HepG2 (cell line): ENCODE measurements at regions not wholly inside any gene's neighbourhood (a gene's known extent, or its start where the extent isn't known, plus 50 kb on each side); places are given as distances from the start of the nearest gene placed in this dataset.

Experiments
- ATAC-seq: fragments of 200-7000 bp; cut with Tn5 transposase; 3 replicates; pipeline ENCODE4 v1.9.1; 2020; ENCODE audit warnings: mild to moderate bottlenecking, moderate library complexity
- BruUV-seq: library from RNA; stranded (reverse); fragments of 400-500 nt; replicated peaks from 2 replicates; lab custom pipeline; 2021; lab: Mats Ljungman, UMichigan
- CTCF ChIA-PET: fragments of 300-600 bp; formaldehyde crosslinking; extraction: SDS; loops from one replicate; lab custom pipeline; 2021; ENCODE audit warnings: low total read pairs, inconsistent platforms, low intra/inter-chr PET ratio; lab: Yijun Ruan, JAX
- POLR2A ChIA-PET: fragments of 350-600 bp; sonication (Branson Sonifier 250); formaldehyde crosslinking; loops from one replicate; lab custom pipeline; 2020; ENCODE audit warnings: antibody characterized with exemption, inconsistent platforms; lab: Yijun Ruan, JAX
- DNase-seq: peaks from one replicate; pipeline ENCODE4 v3.0.0-alpha.2; 2015; ENCODE audit warnings: low spot score
- FAIRE-seq: peaks from 3 replicates; lab custom pipeline; 2011; peaks lifted over from hg19 to GRCh38; lab: Jason Lieb, UNC
- H2AFZ ChIP-seq: one replicate; pipeline ENCODE4 v1.6.1; 2011; ENCODE audit warnings: low read length, inconsistent platforms
- H3K27ac ChIP-seq: fragments of 300-600 bp; 3 replicates; pipeline ENCODE4 v1.8.0; 2011; ENCODE audit warnings: mixed run types, mild to moderate bottlenecking, mixed read lengths, low read length, inconsistent platforms; ENCODE audit not compliant: insufficient read depth; ENCODE audit errors: extremely low read length
- H3K27me3 ChIP-seq, 2 experiments: fragments of 200-600 bp in 1 of 2; 2 replicates in 1 of 2; 3 replicates in 1 of 2; pipeline versions ENCODE4 v1.6.0 to v1.8.0; 2011; ENCODE audit warnings: low read length in 2 of 2, mild to moderate bottlenecking in 2 of 2, moderate library complexity in 2 of 2, inconsistent platforms in 1 of 2; ENCODE audit not compliant: insufficient read depth in 2 of 2, control insufficient read depth in 1 of 2
- H3K36me3 ChIP-seq, 2 experiments: fragments of 200-600 bp in 1 of 2; replicated peaks in 1 of 2; 2 replicates in 1 of 2; 3 replicates in 1 of 2; pipeline versions ENCODE4 v1.5.1 to v1.8.0; 2011; ENCODE audit warnings: low read length in 2 of 2, inconsistent platforms in 1 of 2; ENCODE audit not compliant: insufficient read depth in 2 of 2, control insufficient read depth in 1 of 2
- H3K4me1 ChIP-seq: 2 replicates; pipeline ENCODE4 v1.5.1; 2012; ENCODE audit warnings: low read length, inconsistent platforms; ENCODE audit not compliant: insufficient read depth
- H3K4me2 ChIP-seq: 2 replicates; pipeline ENCODE4 v1.6.0; 2011; ENCODE audit warnings: low read depth, low read length, inconsistent platforms
- H3K4me3 ChIP-seq, 3 experiments: fragments of 200-600 bp in 1 of 3; sonication (generic), shearing (Covaris generic) in 1 of 3; replicated peaks in 1 of 3; 2 replicates each; pipeline ENCODE4 v1.5.1; 2011 to 2016; ENCODE audit warnings: low read length in 3 of 3, inconsistent platforms in 2 of 3, low read depth in 2 of 3, mild to moderate bottlenecking in 2 of 3, control low read depth in 1 of 3, mixed read lengths in 1 of 3; ENCODE audit not compliant: insufficient read depth in 1 of 3
- H3K79me2 ChIP-seq: one replicate; pipeline ENCODE4 v1.6.1; 2011; ENCODE audit warnings: low read length, inconsistent platforms; ENCODE audit not compliant: insufficient read depth
- H3K9ac ChIP-seq: 2 replicates; pipeline ENCODE4 v1.6.0; 2011; ENCODE audit warnings: mild to moderate bottlenecking, low read depth, low read length, inconsistent platforms; ENCODE audit not compliant: insufficient read depth
- H3K9me3 ChIP-seq: 2 replicates; pipeline ENCODE4 v1.5.1; 2012; ENCODE audit warnings: mild to moderate bottlenecking, low read length
- H4K20me1 ChIP-seq: 2 replicates; pipeline ENCODE4 v1.6.0; 2011; ENCODE audit warnings: inconsistent platforms, mild to moderate bottlenecking, low read length, moderate library complexity; ENCODE audit not compliant: insufficient read depth
- FOXM1 ChIP-seq: sonication (generic); formaldehyde crosslinking; IDR thresholded peaks from 2 replicates; pipeline ENCODE4 v1.5.0; 2020; ENCODE audit warnings: missing genetic modification reagents
- HNF4A ChIP-seq: sonication (generic); formaldehyde crosslinking; IDR thresholded peaks from 2 replicates; pipeline ENCODE4 v1.4.0; 2020; ENCODE audit warnings: missing genetic modification reagents
- NBN ChIP-seq: fragments of 450-650 bp; conservative IDR thresholded peaks from 2 replicates; pipeline ENCODE4 v1.6.1; 2017
- PAX8 ChIP-seq: sonication (generic); formaldehyde crosslinking; IDR thresholded peaks from 2 replicates; pipeline ENCODE4 v1.8.0; 2022; ENCODE audit warnings: mild to moderate bottlenecking, missing genetic modification reagents, borderline replicate concordance
- RBAK ChIP-seq: sonication (generic); formaldehyde crosslinking; IDR thresholded peaks from 2 replicates; pipeline ENCODE4 v1.5.1; 2020; ENCODE audit warnings: mild to moderate bottlenecking, missing genetic modification reagents
- SP2 ChIP-seq: sonication (generic); formaldehyde crosslinking; IDR thresholded peaks from 2 replicates; pipeline ENCODE4 v1.5.1; 2020; ENCODE audit warnings: mild to moderate bottlenecking, missing genetic modification reagents
- SYNCRIP ChIP-seq: fragments of 200-400 bp; formaldehyde crosslinking; IDR thresholded peaks from 2 replicates; pipeline ENCODE4 v1.6.1; 2018; ENCODE audit warnings: mild to moderate bottlenecking, low read depth, low read length; ENCODE audit not compliant: insufficient read depth
- TCF7L2 ChIP-seq: IDR thresholded peaks from 2 replicates; pipeline ENCODE4 v1.6.1; 2011; ENCODE audit warnings: mild to moderate bottlenecking, low read depth, low read length, moderate library complexity
- ZBTB38 ChIP-seq: sonication (generic); formaldehyde crosslinking; IDR thresholded peaks from 2 replicates; pipeline ENCODE4 v1.5.1; 2020; ENCODE audit warnings: mild to moderate bottlenecking, missing genetic modification reagents
- ZNF224 ChIP-seq: sonication (generic); formaldehyde crosslinking; IDR thresholded peaks from 2 replicates; pipeline ENCODE4 v1.5.0; 2020; ENCODE audit warnings: mild to moderate bottlenecking, missing genetic modification reagents
- ZNF747 ChIP-seq: sonication (generic); formaldehyde crosslinking; IDR thresholded peaks from 2 replicates; pipeline ENCODE4 v1.8.1; 2023; ENCODE audit warnings: missing genetic modification reagents, mild to moderate bottlenecking, borderline replicate concordance
- WGBS: methylation state at CpG from one replicate; pipeline ENCODE4 v1.1.6; 2017; ENCODE audit warnings: low lambda C conversion rate; 5-methylcytosine and 5-hydroxymethylcytosine counted together
- in situ Hi-C: cut with HindIII; loops from 2 replicates; pipeline ENCODE4 v1.10.0; 2017; ENCODE audit warnings: low pct_unique_long_range_greater_than_20kb; ENCODE audit not compliant: extremely low pct_ligation_motif_present
- intact Hi-C: fragments of 100-400 bp; cut with micrococcal nuclease; formaldehyde crosslinking; loops from one replicate; pipeline ENCODE4 v1.10.0; 2022; ENCODE audit not compliant: unreplicated experiment
- TF ChIP-seq, protein P1 (sequence below): IDR thresholded peaks from 2 replicates; pipeline ENCODE4 v1.6.1; 2016; ENCODE audit warnings: missing compliant biosample characterization, missing genetic modification reagents, borderline replicate concordance
- TF ChIP-seq, protein P2 (sequence below): sonication (generic); formaldehyde crosslinking; IDR thresholded peaks from 2 replicates; pipeline ENCODE4 v1.4.0; 2020; ENCODE audit warnings: missing genetic modification reagents, borderline replicate concordance
- TF ChIP-seq, protein P3 (sequence below): IDR thresholded peaks from 2 replicates; pipeline ENCODE4 v1.6.1; 2012; ENCODE audit warnings: low read depth, low read length, improper control_type of control experiment

DNA sequence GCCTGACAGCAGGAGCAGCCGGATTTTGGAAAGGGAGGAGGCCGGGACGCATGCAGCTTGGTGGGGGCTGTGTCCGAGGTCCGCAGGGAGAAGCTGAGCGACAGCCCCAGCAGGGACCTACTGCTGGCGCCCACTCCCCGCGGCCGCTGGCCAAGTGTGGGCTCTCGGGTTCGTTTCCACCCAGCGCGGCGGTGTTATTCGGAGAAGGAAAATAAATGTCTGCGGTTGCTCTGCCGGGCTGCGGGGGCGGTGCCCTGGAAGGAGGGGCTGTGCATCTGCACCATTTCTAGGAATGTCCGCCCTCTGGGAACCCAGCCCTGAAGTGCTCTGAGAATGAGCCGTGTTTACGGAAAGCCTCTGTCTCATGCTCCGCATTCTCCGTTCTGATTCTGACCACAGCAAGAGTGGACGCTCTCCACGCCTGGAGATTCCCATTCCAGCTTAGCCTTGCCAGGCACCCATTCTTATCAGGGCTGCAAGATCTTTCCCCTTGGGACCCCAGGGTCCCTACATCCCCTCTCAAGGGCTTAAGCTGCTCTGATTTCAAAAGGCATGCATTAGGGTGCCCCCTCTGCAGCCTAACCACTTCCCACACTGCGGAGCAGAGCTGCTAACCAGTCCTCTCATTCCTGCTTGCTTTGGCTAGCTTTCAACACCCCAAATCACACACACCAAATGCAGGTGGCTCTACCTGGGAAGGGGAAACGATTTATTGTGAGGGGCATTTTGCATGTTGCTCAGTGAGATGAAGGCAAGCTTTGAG is 256.6 kb upstream of the GLI3 start (continued):
- TF ChIP-seq, protein P1, sequence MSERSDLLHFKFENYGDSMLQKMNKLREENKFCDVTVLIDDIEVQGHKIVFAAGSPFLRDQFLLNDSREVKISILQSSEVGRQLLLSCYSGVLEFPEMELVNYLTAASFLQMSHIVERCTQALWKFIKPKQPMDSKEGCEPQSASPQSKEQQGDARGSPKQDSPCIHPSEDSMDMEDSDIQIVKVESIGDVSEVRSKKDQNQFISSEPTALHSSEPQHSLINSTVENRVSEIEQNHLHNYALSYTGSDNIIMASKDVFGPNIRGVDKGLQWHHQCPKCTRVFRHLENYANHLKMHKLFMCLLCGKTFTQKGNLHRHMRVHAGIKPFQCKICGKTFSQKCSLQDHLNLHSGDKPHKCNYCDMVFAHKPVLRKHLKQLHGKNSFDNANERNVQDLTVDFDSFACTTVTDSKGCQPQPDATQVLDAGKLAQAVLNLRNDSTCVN = no peak
- TF ChIP-seq, protein P2, sequence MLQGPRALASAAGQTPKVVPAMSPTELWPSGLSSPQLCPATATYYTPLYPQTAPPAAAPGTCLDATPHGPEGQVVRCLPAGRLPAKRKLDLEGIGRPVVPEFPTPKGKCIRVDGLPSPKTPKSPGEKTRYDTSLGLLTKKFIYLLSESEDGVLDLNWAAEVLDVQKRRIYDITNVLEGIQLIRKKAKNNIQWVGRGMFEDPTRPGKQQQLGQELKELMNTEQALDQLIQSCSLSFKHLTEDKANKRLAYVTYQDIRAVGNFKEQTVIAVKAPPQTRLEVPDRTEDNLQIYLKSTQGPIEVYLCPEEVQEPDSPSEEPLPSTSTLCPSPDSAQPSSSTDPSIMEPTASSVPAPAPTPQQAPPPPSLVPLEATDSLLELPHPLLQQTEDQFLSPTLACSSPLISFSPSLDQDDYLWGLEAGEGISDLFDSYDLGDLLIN (CRISPR knock-in tag) = no peak
- TF ChIP-seq, all 625 proteins: peak for 0

DNA sequence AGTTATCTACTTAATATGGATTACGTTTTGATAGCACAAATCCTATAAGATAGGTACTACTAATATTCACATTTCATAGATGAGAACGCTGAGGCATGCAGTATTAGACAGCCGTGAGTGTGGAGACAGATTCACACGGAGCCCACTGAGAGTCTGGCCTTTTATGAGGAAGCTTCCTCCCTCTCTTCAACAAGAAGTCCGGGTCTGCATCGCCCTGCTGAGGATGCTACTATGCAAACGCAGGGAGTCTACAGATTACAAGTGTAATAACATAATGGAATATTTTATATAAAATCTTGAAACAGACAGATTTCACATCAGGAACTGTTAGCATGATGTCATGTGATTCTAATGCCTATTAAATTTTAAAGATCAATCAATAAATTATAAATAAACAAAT is 255.9 kb upstream of the GLI3 start:
- 1% methylated on average over 7 of the region's 7 CpGs for WGBS
- no peak overlapping the region for H3K9ac ChIP-seq
- intact Hi-C loops = no loop called here

More for the DNA sequence above, 255.9 kb upstream of the GLI3 start:
- H2AFZ ChIP-seq = no peak overlapping the region
- H4K20me1 ChIP-seq = no peaks in the 10 kb centered on the region
- FAIRE-seq = no peak
- H3K27ac ChIP-seq = no peak overlapping the region
- POLR2A ChIA-PET = no interaction called here
- no peak for ATAC-seq
- BruUV-seq = no TSS peak
- no peaks in the 10 kb centered on the region for H3K27me3 ChIP-seq
- H3K4me1 ChIP-seq = no peaks in the 10 kb centered on the region
- H3K4me3 ChIP-seq = no peak overlapping the region
- no peaks in the 10 kb centered on the region; the same call in 1 of the 2 replicates for H3K9me3 ChIP-seq
- in situ Hi-C loops = no loop called here
- H3K36me3 ChIP-seq = no peaks in the 10 kb centered on the region
- no peaks in the 10 kb centered on the region for H3K79me2 ChIP-seq
- CTCF ChIA-PET = no interaction called here
- H3K4me2 ChIP-seq = no peak overlapping the region
- TF ChIP-seq ZBTB38 (CRISPR knock-in tag) (no peak), SP2 (CRISPR knock-in tag) (no peak), PAX8 (CRISPR knock-in tag) (no peak), NBN (no peak), SYNCRIP (no peak), TCF7L2 (no peak), ZNF747 (CRISPR knock-in tag) (no peak), FOXM1 (CRISPR knock-in tag) (no peak), HNF4A (CRISPR knock-in tag) (no peak), ZNF224 (CRISPR knock-in tag) (no peak), RBAK (CRISPR knock-in tag) (no peak)
- TF ChIP-seq, protein P3, sequence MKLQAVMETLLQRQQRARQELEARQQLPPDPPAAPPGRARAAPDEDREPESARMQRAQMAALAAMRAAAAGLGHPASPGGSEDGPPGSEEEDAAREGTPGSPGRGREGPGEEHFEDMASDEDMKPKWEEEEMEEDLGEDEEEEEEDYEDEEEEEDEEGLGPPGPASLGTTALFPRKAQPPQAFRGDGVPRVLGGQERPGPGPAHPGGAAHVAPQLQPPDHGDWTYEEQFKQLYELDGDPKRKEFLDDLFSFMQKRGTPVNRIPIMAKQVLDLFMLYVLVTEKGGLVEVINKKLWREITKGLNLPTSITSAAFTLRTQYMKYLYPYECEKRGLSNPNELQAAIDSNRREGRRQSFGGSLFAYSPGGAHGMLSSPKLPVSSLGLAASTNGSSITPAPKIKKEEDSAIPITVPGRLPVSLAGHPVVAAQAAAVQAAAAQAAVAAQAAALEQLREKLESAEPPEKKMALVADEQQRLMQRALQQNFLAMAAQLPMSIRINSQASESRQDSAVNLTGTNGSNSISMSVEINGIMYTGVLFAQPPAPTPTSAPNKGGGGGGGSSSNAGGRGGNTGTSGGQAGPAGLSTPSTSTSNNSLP = no peak
- DNase-seq = no peak
